IMR-90 (cell line): ENCODE measurements at regions not wholly inside any gene's neighbourhood (a gene's known extent, or its start where the extent isn't known, plus 50 kb on each side); places are given as distances from the start of the nearest gene placed in this dataset.

ENCODE experiments used
- BHLHE40 ChIP-seq: fragments of 150-350 bp; IDR thresholded peaks from 2 replicates; pipeline ENCODE4 v1.6.1; 2016; ENCODE audit warnings: mild to moderate bottlenecking, low read depth, low read length
- CHD1 ChIP-seq: IDR thresholded peaks from 2 replicates; pipeline ENCODE4 v1.6.1; 2012; ENCODE audit warnings: low read depth, low read length, improper control_type of control experiment
- FOS ChIP-seq: fragments of 150-350 bp; IDR thresholded peaks from 2 replicates; pipeline ENCODE4 v1.6.1; 2016; ENCODE audit warnings: low read depth, low read length
- MAFK ChIP-seq: IDR thresholded peaks from 2 replicates; pipeline ENCODE4 v1.6.1; 2012; ENCODE audit warnings: low read depth, low read length, improper control_type of control experiment
- MAZ ChIP-seq: IDR thresholded peaks from 2 replicates; pipeline ENCODE4 v1.6.1; 2012; ENCODE audit warnings: low read depth, mild to moderate bottlenecking, low read length, improper control_type of control experiment, moderate library complexity, borderline replicate concordance
- MXI1 ChIP-seq: IDR thresholded peaks from 2 replicates; pipeline ENCODE4 v1.6.1; 2012; ENCODE audit warnings: low read depth, mild to moderate bottlenecking, low read length, moderate library complexity, borderline replicate concordance
- POLR2A ChIP-seq: IDR thresholded peaks from 2 replicates; pipeline ENCODE4 v1.6.1; 2012; ENCODE audit warnings: mild to moderate bottlenecking, low read depth, low read length
- RAD21 ChIP-seq: IDR thresholded peaks from 2 replicates; pipeline ENCODE4 v1.6.1; 2012; ENCODE audit warnings: low read length, improper control_type of control experiment
- TF ChIP-seq, protein P1 (sequence below): conservative IDR thresholded peaks from 2 replicates; pipeline ENCODE4 v1.5.1; 2012; ENCODE audit warnings: mild to moderate bottlenecking, low read depth, low read length, improper control_type of control experiment
- TF ChIP-seq, protein P2 (sequence below): fragments of 150-350 bp; IDR thresholded peaks from 2 replicates; pipeline ENCODE4 v1.6.1; 2017; ENCODE audit warnings: mild to moderate bottlenecking, antibody characterized with exemption, low read length, low read depth

DNA sequence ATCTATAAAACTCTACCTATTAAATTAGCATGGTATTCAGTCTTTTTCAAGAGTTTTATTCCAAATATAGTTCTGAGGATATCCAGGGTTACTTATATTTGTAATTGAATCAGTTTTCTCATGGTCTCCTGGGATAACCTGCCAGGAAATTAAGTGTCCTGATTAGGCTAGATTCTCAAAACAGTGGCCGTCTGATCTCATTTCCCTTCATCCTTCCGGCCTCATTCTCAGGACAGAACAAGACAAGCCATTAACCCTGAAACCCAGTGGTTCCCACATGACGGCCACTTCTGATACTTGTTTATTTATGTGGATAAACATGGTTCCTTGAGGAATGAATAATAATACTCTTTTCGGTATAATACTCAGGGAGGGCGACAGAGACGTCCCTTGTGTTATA lies 417.6 kb upstream of the POT1 start:
- TF ChIP-seq MAFK = no peak
- no peak for TF ChIP-seq POLR2A
- no peak for TF ChIP-seq MXI1
- TF ChIP-seq RAD21 = no peak
- TF ChIP-seq, protein P1, sequence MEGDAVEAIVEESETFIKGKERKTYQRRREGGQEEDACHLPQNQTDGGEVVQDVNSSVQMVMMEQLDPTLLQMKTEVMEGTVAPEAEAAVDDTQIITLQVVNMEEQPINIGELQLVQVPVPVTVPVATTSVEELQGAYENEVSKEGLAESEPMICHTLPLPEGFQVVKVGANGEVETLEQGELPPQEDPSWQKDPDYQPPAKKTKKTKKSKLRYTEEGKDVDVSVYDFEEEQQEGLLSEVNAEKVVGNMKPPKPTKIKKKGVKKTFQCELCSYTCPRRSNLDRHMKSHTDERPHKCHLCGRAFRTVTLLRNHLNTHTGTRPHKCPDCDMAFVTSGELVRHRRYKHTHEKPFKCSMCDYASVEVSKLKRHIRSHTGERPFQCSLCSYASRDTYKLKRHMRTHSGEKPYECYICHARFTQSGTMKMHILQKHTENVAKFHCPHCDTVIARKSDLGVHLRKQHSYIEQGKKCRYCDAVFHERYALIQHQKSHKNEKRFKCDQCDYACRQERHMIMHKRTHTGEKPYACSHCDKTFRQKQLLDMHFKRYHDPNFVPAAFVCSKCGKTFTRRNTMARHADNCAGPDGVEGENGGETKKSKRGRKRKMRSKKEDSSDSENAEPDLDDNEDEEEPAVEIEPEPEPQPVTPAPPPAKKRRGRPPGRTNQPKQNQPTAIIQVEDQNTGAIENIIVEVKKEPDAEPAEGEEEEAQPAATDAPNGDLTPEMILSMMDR = no peak
- TF ChIP-seq, protein P2, sequence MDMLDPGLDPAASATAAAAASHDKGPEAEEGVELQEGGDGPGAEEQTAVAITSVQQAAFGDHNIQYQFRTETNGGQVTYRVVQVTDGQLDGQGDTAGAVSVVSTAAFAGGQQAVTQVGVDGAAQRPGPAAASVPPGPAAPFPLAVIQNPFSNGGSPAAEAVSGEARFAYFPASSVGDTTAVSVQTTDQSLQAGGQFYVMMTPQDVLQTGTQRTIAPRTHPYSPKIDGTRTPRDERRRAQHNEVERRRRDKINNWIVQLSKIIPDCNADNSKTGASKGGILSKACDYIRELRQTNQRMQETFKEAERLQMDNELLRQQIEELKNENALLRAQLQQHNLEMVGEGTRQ = no peak
- TF ChIP-seq BHLHE40 = no peak
- no peak for TF ChIP-seq MAZ
- no peak for TF ChIP-seq CHD1
- TF ChIP-seq FOS = no peak
